GF-D8 (cell line): ENCODE measurements at regions not wholly inside any gene's neighbourhood (a gene's known extent, or its start where the extent isn't known, plus 50 kb on each side); places are given as distances from the start of the nearest gene placed in this dataset.
"Not testable (repeated sequence)": the region's sequence is repeated elsewhere in the genome, so short reads cannot be mapped to it uniquely, and the experiment has no call there.

ENCODE experiments used
- DNase-seq: peaks from one replicate; lab custom pipeline; 2025; lab: John Stamatoyannopoulos, UW

GRCh38 chr7:57060506-57060905 lies 71.7 kb downstream of the ZNF479 start:
- not testable (repeated sequence) for DNase-seq

- not testable (repeated sequence) for DNase-seq
Observed at GRCh38 chr7:57016341-57016740, 115.9 kb downstream of the ZNF479 start.

- not testable (repeated sequence) for DNase-seq
Observed at GRCh38 chr7:57013707-57014106, 118.5 kb downstream of the ZNF479 start.

- DNase-seq = not testable (repeated sequence)
Observed at GRCh38 chr7:57012907-57013306, 119.3 kb downstream of the ZNF479 start.

- not testable (repeated sequence) for DNase-seq
Observed at GRCh38 chr7:57009230-57009629, 123.0 kb downstream of the ZNF479 start.

GRCh38 chr7:57005974-57006373 lies 126.3 kb downstream of the ZNF479 start:
- not testable (repeated sequence) for DNase-seq

- not testable (repeated sequence) for DNase-seq
Observed at GRCh38 chr7:57003821-57004220, 128.4 kb downstream of the ZNF479 start.

GRCh38 chr7:57001926-57002325 lies 130.3 kb downstream of the ZNF479 start:
- DNase-seq = not testable (repeated sequence)

GRCh38 chr7:56993779-56994178 lies 138.5 kb downstream of the ZNF479 start:
- DNase-seq = not testable (repeated sequence)

GRCh38 chr7:56957737-56958408 lies 174.4 kb downstream of the ZNF479 start:
- DNase-seq = not testable (repeated sequence)

GRCh38 chr7:56957086-56957485 lies 175.2 kb downstream of the ZNF479 start:
- DNase-seq = not testable (repeated sequence)

- DNase-seq = not testable (repeated sequence)
Observed at GRCh38 chr7:56948390-56949379, 183.6 kb downstream of the ZNF479 start.

GRCh38 chr7:56940050-56940449 lies 192.2 kb downstream of the ZNF479 start:
- not testable (repeated sequence) for DNase-seq

GRCh38 chr7:56923892-56924291 lies 208.3 kb downstream of the ZNF479 start:
- DNase-seq = not testable (repeated sequence)

- peak; percentile 65 for DNase-seq
Observed at GRCh38 chr7:56910973-56911372, 221.3 kb downstream of the ZNF479 start.

- DNase-seq = not testable (repeated sequence)
Observed at GRCh38 chr7:56889454-56889853, 242.8 kb downstream of the ZNF479 start.

GRCh38 chr7:56885132-56885531 lies 247.1 kb downstream of the ZNF479 start:
- peak; percentile 11 for DNase-seq

- not testable (repeated sequence) for DNase-seq
Observed at GRCh38 chr7:56882318-56882717, 249.9 kb downstream of the ZNF479 start.
